SK-N-SH (cell line): ENCODE measurements at regions not wholly inside any gene's neighbourhood (a gene's known extent, or its start where the extent isn't known, plus 50 kb on each side); places are given as distances from the start of the nearest gene placed in this dataset.

Experiments used
- CTCF ChIP-seq: fragments of 200-600 bp; sonication (generic); IDR thresholded peaks from 2 replicates; pipeline ENCODE4 v1.6.1; 2017; ENCODE audit warnings: antibody characterized with exemption, mild to moderate bottlenecking, moderate library complexity
- POLR2AphosphoS5 ChIP-seq: IDR thresholded peaks from 2 replicates; pipeline ENCODE4 v1.6.1; 2012; ENCODE audit warnings: low read depth, low read length
- RFX5 ChIP-seq: IDR thresholded peaks from 2 replicates; pipeline ENCODE4 v1.6.1; 2012; ENCODE audit warnings: mild to moderate bottlenecking, improper control_type of control experiment, low read length
- RXRA ChIP-seq: IDR thresholded peaks from 2 replicates; pipeline ENCODE4 v1.4.0; 2012; ENCODE audit warnings: low read depth, mild to moderate bottlenecking, borderline replicate concordance
- SIN3A ChIP-seq: IDR thresholded peaks from 2 replicates; pipeline ENCODE4 v1.6.1; 2012; ENCODE audit warnings: low read depth, mild to moderate bottlenecking, low read length, moderate library complexity, borderline replicate concordance

GRCh38 chr7:35491233-35491632 lies 203.7 kb downstream of the HERPUD2 start:
- TF ChIP-seq POLR2AphosphoS5: no peak
- TF ChIP-seq CTCF: no peak
- no peak for TF ChIP-seq RXRA
- no peak for TF ChIP-seq RFX5
- no peak for TF ChIP-seq SIN3A
